HG03575 (cell line): ENCODE measurements at regions not wholly inside any gene's neighbourhood (a gene's known extent, or its start where the extent isn't known, plus 50 kb on each side); places are given as distances from the start of the nearest gene placed in this dataset.

ENCODE experiments used
- ATAC-seq: cut with Tn5 transposase; IDR thresholded peaks from one replicate; pipeline ENCODE4 v1.9.1; 2021; ENCODE audit not compliant: unreplicated experiment, insufficient number of reproducible peaks, low FRiP score; ENCODE audit errors: extremely low read depth

DNA sequence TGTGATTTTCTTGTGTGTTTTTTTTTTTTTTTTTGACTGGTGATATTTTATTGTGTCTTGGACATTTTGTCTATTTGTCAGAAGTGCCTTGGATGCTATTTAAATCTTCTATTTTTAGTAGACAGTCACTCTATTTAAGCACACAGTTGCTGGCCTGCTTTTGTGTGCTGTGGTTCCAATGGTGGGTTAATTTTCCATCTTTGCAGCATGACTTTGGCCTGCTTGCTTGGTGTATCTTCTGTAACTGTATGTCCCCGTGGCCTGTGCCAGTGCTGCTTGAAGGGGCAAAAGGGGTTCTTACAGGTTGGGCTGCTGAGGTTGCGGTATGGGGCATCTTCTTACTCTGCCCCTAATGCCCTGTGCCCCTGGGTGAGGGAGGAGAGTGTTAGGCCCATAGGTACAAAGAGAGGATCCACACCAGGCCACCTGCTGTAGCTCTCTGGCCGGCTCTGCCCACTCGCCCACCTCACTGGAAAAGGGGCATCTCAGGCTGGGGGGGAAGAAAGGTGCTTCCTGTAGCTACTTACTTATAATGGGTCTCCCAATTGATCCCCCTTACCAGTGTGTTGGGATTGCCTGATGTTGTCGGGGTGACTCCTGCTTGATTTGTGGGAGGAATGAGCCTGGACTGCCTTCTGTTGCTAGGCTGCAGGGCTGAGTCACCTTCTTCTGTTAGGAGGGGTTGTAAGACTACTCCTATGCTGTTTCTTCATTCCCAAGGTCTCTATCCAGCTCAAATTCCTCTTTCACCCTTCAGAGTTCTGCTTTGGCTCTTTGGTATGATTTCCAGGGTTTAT lies 490.0 kb upstream of the HS6ST1 start:
- no peak for ATAC-seq

DNA sequence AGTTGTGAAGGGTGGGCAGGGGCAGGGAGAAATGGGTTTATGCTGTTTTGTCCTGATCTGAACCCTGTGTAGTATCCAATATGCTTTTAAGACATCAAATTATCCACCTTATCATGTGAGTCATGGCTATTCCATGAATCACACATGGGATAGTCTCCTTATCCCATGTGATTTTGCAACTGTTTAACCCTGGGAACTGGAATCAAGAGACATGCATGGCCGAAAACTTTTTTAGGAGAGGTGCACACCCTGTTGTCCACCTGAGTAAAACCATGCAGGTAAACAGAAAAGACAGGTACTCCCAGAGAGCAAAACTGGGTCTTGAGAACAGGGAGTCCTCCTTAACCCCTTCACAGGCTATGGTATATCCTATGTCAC lies 490.6 kb upstream of the HS6ST1 start:
- no peak for ATAC-seq

DNA sequence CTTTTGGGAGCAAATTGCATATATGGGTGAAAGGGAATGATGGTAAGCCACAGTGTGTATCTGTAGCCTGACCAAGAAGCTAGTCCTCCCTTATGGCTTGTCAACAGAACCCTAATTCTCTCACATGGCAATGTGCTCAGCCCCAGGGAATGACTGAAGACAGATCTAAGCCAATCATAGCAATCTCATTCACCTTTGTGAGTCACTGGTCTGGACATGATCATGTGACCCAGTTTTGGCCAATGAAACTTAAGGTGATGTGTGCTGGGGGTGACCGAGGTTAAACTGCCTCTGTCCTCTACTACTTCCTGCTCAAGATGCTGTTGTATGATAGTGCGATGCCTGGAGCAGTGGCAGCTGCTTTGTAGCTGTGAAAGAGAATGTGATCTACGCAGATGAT lies 491.2 kb upstream of the HS6ST1 start:
- no peak for ATAC-seq

DNA sequence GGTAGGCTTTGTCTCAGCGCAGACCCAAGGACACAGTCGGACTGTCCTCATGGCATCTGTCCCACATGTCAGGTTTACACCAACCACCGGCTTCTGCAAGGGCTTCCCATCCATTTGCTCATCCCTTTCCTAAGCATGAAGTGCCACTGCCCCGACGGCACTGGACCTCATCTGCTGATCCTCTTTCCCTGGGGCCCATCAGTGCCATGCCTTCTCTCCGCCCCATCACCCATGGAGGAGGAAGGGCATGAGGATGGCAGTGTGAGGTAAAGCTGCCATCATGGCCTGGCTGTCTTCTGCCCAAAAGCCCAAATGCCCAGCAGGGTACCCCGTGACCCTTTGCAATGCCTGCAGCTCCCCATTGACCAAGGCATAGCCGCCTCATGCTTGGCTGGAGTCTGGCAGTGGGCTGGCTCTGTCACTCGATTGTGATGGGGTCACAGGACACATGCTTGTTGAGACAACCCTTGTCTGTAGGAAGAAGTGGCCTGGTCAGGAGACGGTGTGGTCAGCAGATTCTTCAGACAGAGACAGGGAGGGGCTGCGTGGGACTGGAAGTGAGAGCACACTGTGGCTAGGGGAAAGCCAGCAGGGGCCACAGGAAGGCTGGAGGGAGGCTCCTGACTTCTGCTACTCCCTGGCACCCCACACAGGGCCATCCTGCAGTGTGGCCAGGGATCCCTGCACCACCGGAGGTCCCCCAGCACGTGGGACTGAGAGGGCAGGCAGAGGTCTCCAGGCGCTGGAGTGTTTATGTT lies 493.7 kb upstream of the HS6ST1 start:
- no peak for ATAC-seq

DNA sequence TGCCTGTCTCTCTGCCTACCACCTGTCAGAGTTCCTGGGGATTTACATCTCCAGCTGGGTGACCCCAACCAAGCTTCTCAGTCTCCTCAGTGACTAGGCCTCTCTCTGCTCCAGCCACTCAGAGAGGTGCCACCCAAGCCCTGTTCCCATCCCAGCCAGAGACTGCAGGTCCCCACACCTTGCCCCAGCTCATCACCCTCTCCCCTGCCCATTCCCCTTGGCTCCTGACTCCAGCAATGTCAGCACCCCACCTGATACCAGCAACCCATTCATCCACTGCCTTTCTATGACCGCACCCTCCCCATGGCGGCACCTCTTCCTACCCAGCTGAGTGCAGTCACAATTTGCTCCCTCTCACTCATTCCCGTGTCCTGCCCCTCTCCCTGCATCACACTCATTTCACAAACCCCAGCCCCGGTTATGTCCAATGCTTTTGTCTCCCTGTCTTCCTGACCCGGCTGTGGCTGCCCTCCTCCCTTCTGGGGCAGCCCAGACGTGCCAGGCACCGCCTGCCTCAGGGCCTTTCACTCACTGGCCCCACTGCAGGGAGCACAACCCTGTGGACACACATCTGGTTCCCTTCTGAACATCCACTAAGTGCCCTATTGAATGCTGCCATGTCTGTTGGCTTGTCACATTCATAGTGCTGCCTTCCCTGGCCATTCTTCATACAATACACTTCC lies 494.8 kb upstream of the HS6ST1 start:
- ATAC-seq, result no peak

DNA sequence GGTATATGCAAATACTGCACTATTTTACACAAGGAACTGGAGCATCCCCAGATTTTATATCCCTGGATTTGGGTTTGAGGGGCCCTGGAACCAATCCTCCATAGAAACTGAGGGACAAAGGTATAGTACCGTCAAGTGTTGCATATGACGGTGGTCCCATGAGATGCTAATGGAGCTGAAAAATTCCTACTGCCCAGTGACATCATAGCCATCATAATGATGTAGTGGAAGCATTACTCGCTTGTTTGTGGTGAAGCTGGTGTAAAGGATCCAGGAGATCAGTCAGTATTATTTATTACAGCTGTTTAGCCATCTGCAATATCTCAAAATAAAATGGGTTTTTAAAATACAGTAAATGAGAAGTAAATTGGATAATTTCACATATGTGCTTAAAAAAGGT lies 496.6 kb upstream of the HS6ST1 start:
- ATAC-seq, result no peak

DNA sequence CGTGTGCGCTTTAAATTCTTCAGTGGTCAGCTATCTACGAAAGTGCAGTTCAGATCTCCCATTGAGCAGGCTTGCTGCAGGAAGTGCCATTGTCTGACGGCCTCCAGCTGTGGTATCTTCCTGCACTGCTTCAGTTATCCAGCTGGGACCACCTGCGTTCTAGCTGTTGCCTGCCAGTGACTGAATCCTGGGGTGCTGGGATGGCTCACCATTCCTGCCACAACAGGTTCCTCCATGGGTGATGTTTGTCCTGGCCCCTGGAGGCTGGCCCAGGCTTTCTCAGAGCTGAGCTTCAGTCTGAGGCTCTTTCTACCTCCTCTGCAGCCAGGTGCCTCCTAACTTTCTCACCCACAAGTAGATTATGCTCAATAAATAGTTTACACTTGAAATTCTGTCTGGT lies 498.5 kb upstream of the HS6ST1 start:
- ATAC-seq, result no peak

DNA sequence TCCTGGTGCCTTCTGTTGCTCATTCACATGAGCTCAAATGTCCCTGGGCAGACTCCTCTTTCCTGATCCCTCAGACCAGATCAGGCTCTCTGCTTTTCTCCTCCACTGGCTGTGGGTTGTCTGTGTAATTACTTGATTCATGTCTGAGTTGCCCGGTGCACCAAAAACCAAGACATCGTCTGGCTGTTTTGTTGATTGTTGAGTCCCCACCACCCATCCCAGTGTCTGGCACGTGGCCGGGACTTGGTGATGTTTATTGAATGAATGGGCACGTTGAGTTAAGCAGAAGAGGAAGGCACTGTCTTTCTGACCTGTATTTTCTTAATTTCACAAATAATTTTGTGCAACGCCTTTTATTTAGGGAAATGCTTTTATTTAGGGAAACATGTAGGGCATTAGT lies 499.1 kb upstream of the HS6ST1 start:
- no peak for ATAC-seq

DNA sequence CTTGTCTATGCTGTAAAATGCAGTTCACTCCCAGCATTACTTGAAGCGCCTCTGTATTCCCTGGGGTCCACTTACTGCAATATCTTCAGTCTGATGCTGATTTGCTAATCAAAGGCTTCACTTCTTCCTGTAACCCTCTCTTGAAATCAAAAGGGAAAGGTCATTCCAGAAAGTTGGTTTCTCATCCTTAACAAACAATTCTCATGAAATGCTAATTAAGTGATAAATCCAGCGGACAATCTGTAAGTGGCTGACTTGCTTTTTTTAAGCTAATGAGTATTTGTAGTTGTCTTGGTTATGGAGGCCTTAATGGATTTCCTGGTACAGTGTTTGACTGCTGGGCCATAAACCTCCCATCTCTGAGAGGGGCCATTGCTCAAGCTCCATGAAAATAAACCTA lies 499.6 kb upstream of the HS6ST1 start:
- ATAC-seq, result no peak

DNA sequence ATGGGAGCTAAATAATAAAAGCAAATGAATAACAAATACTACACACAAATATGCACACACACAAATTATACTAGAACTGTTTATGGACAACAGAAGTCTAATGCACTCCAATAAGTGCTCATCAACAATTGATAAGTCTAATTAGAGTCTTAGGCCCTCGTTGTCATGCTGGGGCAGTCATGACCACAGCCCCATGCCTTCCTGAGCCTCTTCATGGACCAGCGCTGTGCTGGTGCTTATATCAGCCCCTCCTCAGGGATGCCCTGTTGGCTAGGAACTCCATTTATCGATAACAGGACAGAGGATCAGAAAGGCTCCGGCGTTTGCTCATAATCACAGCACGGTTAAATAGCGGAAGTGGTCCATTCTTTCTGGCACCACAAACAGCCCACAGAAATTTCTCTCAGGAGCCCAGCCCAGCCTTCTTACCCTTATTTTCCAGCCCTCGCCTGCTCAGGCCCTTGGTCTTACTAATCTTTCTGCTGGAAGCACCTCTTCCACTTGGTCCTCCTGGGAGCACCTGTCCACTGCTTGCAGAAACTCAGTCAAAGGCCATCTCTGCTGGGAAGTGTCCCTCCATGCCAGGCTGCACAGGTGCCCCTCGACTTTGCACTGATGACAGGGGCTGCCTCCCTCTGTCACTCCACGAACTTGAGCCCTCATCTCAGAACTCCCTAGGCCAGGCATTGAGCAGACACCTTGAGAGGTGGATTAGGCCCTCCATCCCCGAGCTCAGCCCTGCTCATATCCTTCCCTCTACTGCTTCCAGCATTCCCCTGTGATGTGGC lies 500.2 kb upstream of the HS6ST1 start:
- ATAC-seq, result no peak

DNA sequence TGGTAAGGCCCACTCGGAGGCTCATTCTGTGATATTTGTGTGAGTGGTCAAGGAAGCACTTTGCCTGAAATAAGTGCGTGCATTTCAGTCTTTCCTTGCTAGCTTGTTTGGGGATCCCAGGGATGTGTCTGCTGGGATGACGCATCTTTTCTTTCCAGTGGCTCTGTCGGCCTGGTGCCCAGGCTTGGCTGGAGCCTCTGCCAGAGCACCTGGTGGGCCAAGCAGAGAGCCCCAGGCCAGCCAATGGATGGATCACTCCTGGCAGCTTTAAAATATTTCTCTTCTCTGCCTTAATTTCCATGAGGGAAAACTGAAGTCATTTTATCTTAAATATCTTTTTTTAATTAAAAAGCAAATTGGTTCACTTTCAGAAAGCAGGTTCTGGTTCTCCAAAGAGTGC lies 501.8 kb upstream of the HS6ST1 start:
- ATAC-seq, result no peak

DNA sequence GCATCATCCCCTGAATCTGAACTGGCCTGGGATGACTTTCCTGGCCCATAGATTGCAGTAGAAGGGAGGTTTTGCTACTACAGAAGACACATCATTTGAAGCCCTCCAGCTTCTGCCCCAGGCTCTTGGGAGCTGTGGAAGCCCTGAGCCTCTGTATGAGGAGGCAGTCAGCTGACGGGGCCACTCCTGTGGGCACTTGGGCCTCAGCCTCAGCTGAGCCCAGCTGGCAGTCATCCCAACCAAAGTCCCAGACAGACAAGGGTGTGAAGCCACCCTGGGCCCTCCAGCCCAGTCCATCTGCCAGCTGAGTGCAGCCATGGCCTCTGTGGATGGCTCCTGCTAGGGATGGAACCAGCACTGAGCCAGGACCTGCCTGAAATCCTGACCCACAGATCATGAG lies 502.3 kb upstream of the HS6ST1 start:
- ATAC-seq, result no peak

DNA sequence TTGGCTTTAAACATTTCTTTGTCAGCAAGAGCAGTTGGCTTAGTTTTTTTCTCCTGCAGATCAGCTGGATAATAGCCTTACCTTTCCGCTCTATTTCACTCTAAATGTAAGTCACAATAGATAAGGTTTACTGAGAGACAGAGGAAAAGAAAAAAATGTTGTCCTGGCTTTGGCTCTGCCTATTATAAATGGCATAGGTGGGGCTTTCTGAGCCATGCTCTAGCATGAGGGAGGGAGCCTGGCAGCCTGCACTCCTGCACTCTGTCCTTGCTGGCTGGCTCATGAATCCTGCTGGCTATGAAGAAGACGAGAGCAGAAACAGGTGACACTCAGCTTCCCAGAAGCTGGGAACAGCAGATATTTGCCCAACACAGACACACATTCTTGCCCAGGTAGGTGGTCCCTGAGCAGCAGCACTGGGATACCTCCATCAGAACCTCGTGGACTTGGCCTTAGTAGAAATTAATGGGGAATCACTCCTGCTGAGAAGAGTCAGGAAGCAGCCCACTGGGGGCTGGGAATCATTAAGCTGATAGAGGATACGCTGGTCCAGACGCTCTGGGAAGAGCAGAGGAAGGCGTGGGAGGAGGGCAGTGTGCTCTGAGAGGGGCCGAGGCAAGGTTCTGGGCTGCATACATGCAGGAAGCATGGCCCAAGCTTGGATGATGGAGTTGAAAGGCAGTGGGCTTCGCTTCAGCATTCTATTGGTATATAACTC lies 514.4 kb upstream of the HS6ST1 start:
- no peak for ATAC-seq

DNA sequence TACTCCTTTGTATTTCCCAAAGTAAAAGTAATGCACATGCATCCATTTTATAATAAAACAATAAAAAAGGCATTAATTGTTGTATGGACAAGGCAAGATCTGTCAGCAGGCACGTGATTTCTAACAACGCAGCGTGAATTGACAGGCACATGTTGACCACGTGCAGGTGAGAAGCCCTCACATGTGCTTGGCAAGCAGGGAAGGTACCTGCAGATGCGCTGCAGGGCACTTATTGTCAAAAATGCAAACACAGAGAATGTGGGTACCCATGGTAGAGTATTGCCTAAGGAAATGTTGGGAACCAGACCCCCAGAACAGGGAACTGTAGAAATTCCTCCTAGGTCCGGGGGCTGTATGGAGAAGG lies 515.0 kb upstream of the HS6ST1 start:
- ATAC-seq, result no peak

DNA sequence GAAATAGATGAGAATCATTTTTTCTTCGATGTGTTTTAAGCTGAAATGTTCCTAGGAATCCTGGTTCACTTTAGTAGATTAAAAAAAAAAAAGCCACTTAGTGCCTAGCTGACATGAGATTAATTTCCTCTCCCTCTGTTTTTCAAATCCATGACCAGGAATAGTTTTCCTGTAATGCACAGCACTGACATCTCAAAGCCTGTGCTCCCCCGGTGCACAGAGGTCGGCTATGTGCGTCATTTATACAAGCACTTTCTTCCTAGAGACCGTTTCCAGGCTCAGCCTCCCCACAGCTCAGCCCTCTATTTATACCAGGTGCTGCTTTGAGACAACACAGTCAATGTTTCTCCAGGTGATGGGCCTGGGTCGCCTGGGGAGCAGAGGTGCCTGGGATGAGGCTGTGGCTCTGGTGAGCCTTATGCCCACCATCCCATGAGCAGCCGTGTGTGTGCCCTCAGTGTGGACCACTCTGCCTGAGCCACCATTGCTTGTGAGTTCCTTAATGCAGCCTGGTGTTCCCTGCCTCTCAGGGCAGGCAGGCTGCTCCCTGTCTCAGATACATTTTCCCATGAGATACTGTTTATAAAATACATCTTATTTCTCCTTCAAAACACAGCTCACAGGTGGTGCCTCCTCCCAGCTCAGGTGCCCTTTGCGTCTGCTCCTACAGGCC lies 515.7 kb upstream of the HS6ST1 start:
- ATAC-seq, result no peak

DNA sequence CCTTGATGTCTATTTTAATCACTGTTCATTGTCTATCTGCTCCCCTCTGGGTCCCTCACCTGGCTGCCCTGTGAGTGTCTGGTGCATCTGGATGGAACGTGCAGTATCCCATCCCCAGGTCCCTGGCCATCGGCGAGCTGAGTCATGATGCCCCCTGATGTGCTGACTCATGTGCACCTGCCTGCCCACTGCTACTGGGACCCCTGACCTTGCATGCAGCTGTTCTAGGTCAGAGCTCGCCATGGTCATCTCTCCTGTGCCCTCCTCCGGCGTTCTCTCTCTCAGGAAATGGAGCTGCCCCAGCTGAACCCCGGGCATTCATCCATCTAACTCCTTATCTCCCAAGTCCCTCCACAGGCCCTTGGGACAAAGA lies 516.2 kb upstream of the HS6ST1 start:
- ATAC-seq, result no peak

DNA sequence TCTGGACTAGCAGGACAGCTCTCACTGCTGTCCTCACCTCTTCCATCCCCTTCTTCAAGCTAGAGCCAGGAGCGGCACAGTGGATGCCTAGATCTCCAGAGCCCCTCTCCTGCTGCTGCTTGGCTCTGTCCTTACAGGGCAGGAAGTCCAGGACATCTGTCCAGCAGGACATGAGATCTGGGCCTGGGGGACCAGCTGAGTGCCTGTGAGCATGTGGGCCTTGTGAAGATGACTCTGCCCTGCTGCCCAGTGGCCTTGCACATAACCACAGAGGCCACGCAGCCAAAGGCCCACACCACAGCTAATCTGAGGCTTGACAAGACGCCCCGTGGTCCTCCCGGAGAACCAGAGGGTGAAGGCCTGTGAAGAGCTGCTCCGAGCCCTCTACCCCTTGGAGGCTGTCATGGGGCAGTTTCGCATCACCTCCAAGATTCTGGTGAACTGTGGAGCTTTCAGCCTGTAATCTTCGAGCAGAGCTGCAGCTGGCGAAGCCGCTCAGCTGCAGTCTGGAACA lies 516.7 kb upstream of the HS6ST1 start:
- ATAC-seq, result no peak

DNA sequence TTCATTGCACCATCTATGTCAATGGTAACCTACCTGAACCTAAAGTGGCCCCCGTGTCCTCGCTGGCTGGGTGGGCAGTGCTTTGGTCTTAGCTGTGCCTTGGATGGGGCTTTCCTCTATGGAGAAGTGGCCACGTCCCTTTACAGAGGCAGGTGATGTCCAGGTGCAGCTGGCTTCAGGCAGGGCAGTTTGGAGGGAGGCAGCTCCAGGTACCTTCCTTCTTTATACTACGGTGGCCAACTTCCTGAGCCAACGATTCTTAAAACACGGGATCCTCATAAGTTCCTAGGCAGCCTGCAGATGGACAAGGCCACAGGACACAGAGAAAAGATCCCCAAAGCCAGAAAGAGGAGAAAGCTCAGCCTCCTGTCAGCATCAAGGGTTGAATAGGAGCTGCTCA lies 517.3 kb upstream of the HS6ST1 start:
- ATAC-seq, result no peak
